WTC11 (cell line): ENCODE measurements at regions not wholly inside any gene's neighbourhood (a gene's known extent, or its start where the extent isn't known, plus 50 kb on each side); places are given as distances from the start of the nearest gene placed in this dataset.
"Not testable (repeated sequence)": the region's sequence is repeated elsewhere in the genome, so short reads cannot be mapped to it uniquely, and the experiment has no call there.

Experiments
- ATAC-seq: fragments of 200-7000 bp; cut with Tn5 transposase; 2 replicates; pipeline ENCODE4 v1.10.0; 2021; ENCODE audit warnings: mild to moderate bottlenecking, moderate library complexity
- CTCF ChIA-PET: fragments of 300-600 bp; sonication (Branson Sonifier 250); formaldehyde crosslinking; loops from one replicate; lab custom pipeline; 2021; ENCODE audit warnings: antibody characterized with exemption; lab: Charles Lee
- POLR2A ChIA-PET: fragments of 350-600 bp; sonication (Branson Sonifier 250); formaldehyde crosslinking; loops from one replicate; lab custom pipeline; 2021; ENCODE audit warnings: antibody characterized with exemption; lab: Charles Lee
- DNase-seq: peaks from one replicate; pipeline ENCODE4 v3.0.0; 2021; ENCODE audit warnings: low spot score
- H3K27ac Mint-ChIP-seq: 2 replicates; pipeline ENCODE4 v1.8.0; 2021; ENCODE audit warnings: mixed read lengths
- H3K27me3 Mint-ChIP-seq: 2 replicates; pipeline ENCODE4 v1.8.0; 2021; ENCODE audit warnings: low read depth, mild to moderate bottlenecking, moderate library complexity, mixed read lengths
- H3K36me3 Mint-ChIP-seq: 2 replicates; pipeline ENCODE4 v1.8.0; 2021; ENCODE audit warnings: mixed read lengths
- H3K4me1 Mint-ChIP-seq: 2 replicates; pipeline ENCODE4 v1.8.0; 2022; ENCODE audit warnings: mixed read lengths
- H3K4me3 Mint-ChIP-seq: 2 replicates; pipeline ENCODE4 v1.8.0; 2021; ENCODE audit warnings: mild to moderate bottlenecking, moderate library complexity, mixed read lengths
- H3K9me3 Mint-ChIP-seq: 2 replicates; pipeline ENCODE4 v1.8.0; 2021; ENCODE audit warnings: mixed read lengths
- ATF3 ChIP-seq: sonication (generic); formaldehyde crosslinking; conservative IDR thresholded peaks from 2 replicates; pipeline ENCODE4 v1.8.1; 2022; ENCODE audit warnings: mild to moderate bottlenecking, missing genetic modification reagents
- CTCF ChIP-seq: fragments of 200-600 bp; IDR thresholded peaks from 2 replicates; pipeline ENCODE4 v1.8.0; 2022; ENCODE audit warnings: antibody characterized with exemption
- ELF4 ChIP-seq: sonication (generic); formaldehyde crosslinking; IDR thresholded peaks from 2 replicates; pipeline ENCODE4 v1.8.1; 2022; ENCODE audit warnings: low read depth, mild to moderate bottlenecking, moderate library complexity, missing genetic modification reagents
- FOXK1 ChIP-seq: sonication (generic); formaldehyde crosslinking; IDR thresholded peaks from 2 replicates; pipeline ENCODE4 v1.8.0; 2022; ENCODE audit warnings: mild to moderate bottlenecking, moderate library complexity, missing genetic modification reagents
- FOXP1 ChIP-seq: sonication (generic); formaldehyde crosslinking; IDR thresholded peaks from 2 replicates; pipeline ENCODE4 v1.8.0; 2022; ENCODE audit warnings: missing genetic modification reagents, mild to moderate bottlenecking, moderate library complexity, borderline replicate concordance
- GTF2I ChIP-seq: fragments of 250-450 bp; sonication (Bioruptor Pico); conservative IDR thresholded peaks from 2 replicates; pipeline ENCODE4 v1.4.0; 2021; ENCODE audit warnings: mild to moderate bottlenecking
- NFE2L1 ChIP-seq: sonication (generic); formaldehyde crosslinking; IDR thresholded peaks from 2 replicates; pipeline ENCODE4 v1.8.1; 2023; ENCODE audit warnings: missing genetic modification reagents
- OVOL2 ChIP-seq: fragments of 250-450 bp; sonication (Bioruptor Pico); IDR thresholded peaks from 2 replicates; pipeline ENCODE4 v1.9.0; 2021; ENCODE audit warnings: mild to moderate bottlenecking, borderline replicate concordance
- RELA ChIP-seq: sonication (generic); formaldehyde crosslinking; IDR thresholded peaks from 2 replicates; pipeline ENCODE4 v1.8.1; 2022; ENCODE audit warnings: missing genetic modification reagents, mild to moderate bottlenecking, borderline replicate concordance
- RORB ChIP-seq: fragments of 250-450 bp; sonication (Bioruptor Pico); IDR thresholded peaks from 2 replicates; pipeline ENCODE4 v1.9.0; 2021; ENCODE audit warnings: mild to moderate bottlenecking
- SOX15 ChIP-seq: fragments of 250-450 bp; sonication (Bioruptor Pico); IDR thresholded peaks from 2 replicates; pipeline ENCODE4 v1.9.0; 2021; ENCODE audit warnings: mild to moderate bottlenecking
- STAT6 ChIP-seq: sonication (generic); formaldehyde crosslinking; conservative IDR thresholded peaks from 2 replicates; pipeline ENCODE4 v1.8.1; 2023; ENCODE audit warnings: mild to moderate bottlenecking, low read depth, missing genetic modification reagents, moderate library complexity
- TP53 ChIP-seq: sonication (generic); formaldehyde crosslinking; IDR thresholded peaks from 2 replicates; pipeline ENCODE4 v1.8.1; 2023; ENCODE audit warnings: mild to moderate bottlenecking, missing genetic modification reagents
- ZBTB21 ChIP-seq: sonication (generic); formaldehyde crosslinking; IDR thresholded peaks from 2 replicates; pipeline ENCODE4 v1.8.1; 2023; ENCODE audit warnings: mild to moderate bottlenecking, missing genetic modification reagents, borderline replicate concordance
- ZMAT4 ChIP-seq: fragments of 250-450 bp; sonication (Bioruptor Pico); IDR thresholded peaks from 2 replicates; pipeline ENCODE4 v1.9.0; 2021; ENCODE audit warnings: mild to moderate bottlenecking
- ZNF138 ChIP-seq: sonication (generic); formaldehyde crosslinking; conservative IDR thresholded peaks from 2 replicates; pipeline ENCODE4 v1.8.1; 2022; ENCODE audit warnings: mild to moderate bottlenecking, moderate library complexity, missing genetic modification reagents
- ZNF263 ChIP-seq: sonication (generic); formaldehyde crosslinking; IDR thresholded peaks from 2 replicates; pipeline ENCODE4 v1.8.1; 2022; ENCODE audit warnings: low read depth, mild to moderate bottlenecking, moderate library complexity, missing genetic modification reagents
- ZNF416 ChIP-seq: fragments of 250-450 bp; sonication (Bioruptor Pico); IDR thresholded peaks from 2 replicates; pipeline ENCODE4 v1.9.0; 2021; ENCODE audit warnings: mild to moderate bottlenecking, inconsistent platforms
- ZNF532 ChIP-seq: fragments of 250-450 bp; sonication (Bioruptor Pico); IDR thresholded peaks from 2 replicates; pipeline ENCODE4 v1.9.0; 2021; ENCODE audit warnings: mild to moderate bottlenecking, borderline replicate concordance

- POLR2A ChIA-PET, CTCF ChIA-PET, H3K9me3 Mint-ChIP-seq, H3K27ac Mint-ChIP-seq, H3K4me3 Mint-ChIP-seq, H3K36me3 Mint-ChIP-seq, H3K27me3 Mint-ChIP-seq, ATAC-seq, DNase-seq: not testable (repeated sequence)
- peaks cover 46% of the 10 kb centered on the region for H3K4me1 Mint-ChIP-seq
- peak; percentile 50; the same call in 1 of the 2 replicates for TF ChIP-seq GTF2I (CRISPR knock-in tag)
These were observed 95.4 kb downstream of the MFAP3L start for GRCh38 chr4:169930755-169931154.

- peaks cover 7% of the 10 kb centered on the region for H3K9me3 Mint-ChIP-seq
- TF ChIP-seq ELF4 (CRISPR knock-in tag) (no peak), SOX15 (CRISPR knock-in tag) (no peak), ZMAT4 (no peak), ZNF416 (CRISPR knock-in tag) (no peak), CTCF (no peak), STAT6 (no peak), ZBTB21 (CRISPR knock-in tag) (no peak), TP53 (CRISPR knock-in tag) (no peak), ATF3 (CRISPR knock-in tag) (no peak), RORB (CRISPR knock-in tag) (no peak), ZNF138 (CRISPR knock-in tag) (no peak), RELA (CRISPR knock-in tag) (no peak), FOXK1 (CRISPR knock-in tag) (no peak), OVOL2 (CRISPR knock-in tag) (no peak), ZNF532 (CRISPR knock-in tag) (no peak), ZNF263 (CRISPR knock-in tag) (no peak), NFE2L1 (CRISPR knock-in tag) (no peak), FOXP1 (CRISPR knock-in tag) (no peak)
- POLR2A ChIA-PET: no interaction called here
These were observed 98.9 kb downstream of the MFAP3L start for GRCh38 chr4:169927280-169927679.

More at GRCh38 chr4:169927280-169927679, 98.9 kb downstream of the MFAP3L start:
- DNase-seq (no peak), ATAC-seq (no peak)
- no peak overlapping the region for H3K27ac Mint-ChIP-seq
- no peak overlapping the region for H3K4me3 Mint-ChIP-seq
- H3K36me3 Mint-ChIP-seq: 0 out of 2 replicates have a peak, but pooled peaks cover 4% of the 10 kb centered on the region
- peaks cover 44% of the 10 kb centered on the region for H3K4me1 Mint-ChIP-seq
- H3K27me3 Mint-ChIP-seq: no peaks in the 10 kb centered on the region
- CTCF ChIA-PET: no interaction called here
